Astrocyte of the cerebellum (primary cell): ENCODE measurements at regions not wholly inside any gene's neighbourhood (a gene's known extent, or its start where the extent isn't known, plus 50 kb on each side); places are given as distances from the start of the nearest gene placed in this dataset.
"Not testable (repeated sequence)": the region's sequence is repeated elsewhere in the genome, so short reads cannot be mapped to it uniquely, and the experiment has no call there.

ENCODE experiments used
- DNase-seq: peaks from one replicate; pipeline ENCODE4 v3.0.0-alpha.2; 2011; ENCODE audit warnings: low read depth
- H3K4me3 ChIP-seq: 2 replicates; pipeline ENCODE4 v1.5.1; 2011; ENCODE audit warnings: mild to moderate bottlenecking, low read depth, low read length, moderate library complexity
- CTCF ChIP-seq: IDR thresholded peaks from 2 replicates; pipeline ENCODE4 v1.5.1; 2012; ENCODE audit warnings: low read length, low read depth, moderate library complexity, mild to moderate bottlenecking; ENCODE audit errors: missing control alignments
- in situ Hi-C: cut with HindIII; loops from 2 replicates; pipeline ENCODE4 v1.10.0; 2017; ENCODE audit warnings: low sequenced_read_pairs

GRCh38 chr3:20836801-20837200 is 650.8 kb upstream of the SGO1 start:
- no peak for DNase-seq
- H3K4me3 ChIP-seq: no peak overlapping the region
- TF ChIP-seq CTCF: no peak
- in situ Hi-C loops: no loop called here

DNA sequence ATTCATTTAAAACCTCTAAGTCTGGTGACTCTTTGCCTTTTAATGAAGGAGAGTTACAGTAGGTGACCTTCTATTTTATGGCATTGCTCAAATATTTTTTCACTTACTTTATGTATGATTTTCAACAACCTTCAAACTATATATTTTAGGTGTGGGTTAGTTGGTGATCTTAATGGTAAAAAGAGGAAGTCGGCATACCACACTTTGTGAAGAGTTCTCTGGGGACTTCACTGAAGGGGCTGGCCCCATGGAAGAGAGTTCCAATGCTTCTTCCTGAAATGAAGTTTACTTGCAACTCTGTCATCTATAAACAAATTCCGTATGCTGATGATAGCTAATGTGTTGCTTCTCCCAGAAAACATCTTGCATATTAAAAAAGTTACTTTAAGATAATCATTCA is 647.0 kb upstream of the SGO1 start:
- DNase-seq: no peak
- no peak for TF ChIP-seq CTCF
- no peak overlapping the region for H3K4me3 ChIP-seq
- in situ Hi-C loops: no loop called here

GRCh38 chr3:20822251-20822650 is 636.2 kb upstream of the SGO1 start:
- in situ Hi-C loops: no loop called here
- DNase-seq: no peak
- no peak overlapping the region for H3K4me3 ChIP-seq
- TF ChIP-seq CTCF: no peak

DNA sequence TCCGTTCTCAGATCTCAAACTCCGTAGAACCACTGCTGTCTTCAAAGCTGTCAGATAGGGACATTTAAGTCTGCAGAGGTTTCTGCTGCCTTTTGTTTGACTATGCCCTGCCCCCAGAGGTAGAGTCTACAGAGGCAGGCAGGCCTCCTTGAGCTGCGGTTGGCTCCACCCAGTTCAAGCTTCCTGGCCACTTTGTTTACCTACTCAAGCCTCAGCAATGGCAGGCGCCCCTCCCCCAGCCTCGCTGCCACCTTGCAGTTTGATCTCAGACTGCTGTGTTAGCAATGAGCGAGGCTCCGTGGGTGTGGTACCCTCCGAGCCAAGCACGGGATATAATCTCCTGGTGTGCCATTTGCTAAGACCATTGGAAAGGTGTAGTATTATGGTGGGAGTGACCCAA is 634.9 kb upstream of the SGO1 start:
- in situ Hi-C loops, H3K4me3 ChIP-seq, DNase-seq: not testable (repeated sequence)

GRCh38 chr3:20811631-20812030 is 625.6 kb upstream of the SGO1 start:
- DNase-seq: no peak
- in situ Hi-C loops: no loop called here
- TF ChIP-seq CTCF: no peak
- no peak overlapping the region for H3K4me3 ChIP-seq

- TF ChIP-seq CTCF: no peak
- in situ Hi-C loops: no loop called here
- no peak overlapping the region for H3K4me3 ChIP-seq
- DNase-seq: no peak
These were observed 625.0 kb upstream of the SGO1 start for GRCh38 chr3:20811006-20811405.

DNA sequence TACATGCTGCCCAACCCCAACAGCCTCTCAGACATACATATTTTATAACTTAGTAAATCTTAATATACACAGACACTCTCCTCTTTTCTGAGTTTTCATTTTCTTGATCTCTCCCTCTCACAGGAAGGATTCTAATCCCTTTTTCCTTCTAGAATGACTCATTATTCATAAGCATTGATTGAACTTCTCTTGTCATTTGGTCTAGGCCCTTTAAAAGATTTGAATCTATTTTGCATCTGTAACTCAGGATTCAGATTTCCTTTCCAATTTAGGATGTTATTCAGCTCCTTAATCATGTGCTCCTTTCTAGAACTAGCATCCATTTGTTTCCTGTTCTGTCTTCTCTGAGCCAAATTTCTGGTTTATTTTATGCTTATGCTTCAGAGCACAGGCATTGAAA is 624.5 kb upstream of the SGO1 start:
- no peak for DNase-seq
- no peak overlapping the region for H3K4me3 ChIP-seq
- in situ Hi-C loops: no loop called here
- TF ChIP-seq CTCF: no peak
